GM19239 (cell line): ENCODE measurements at regions not wholly inside any gene's neighbourhood (a gene's known extent, or its start where the extent isn't known, plus 50 kb on each side); places are given as distances from the start of the nearest gene placed in this dataset.

Experiments used
- DNase-seq: peaks from one replicate; pipeline ENCODE4 v3.0.0; 2011; ENCODE audit warnings: low spot score; ENCODE audit not compliant: insufficient read length
- FAIRE-seq: peaks from 2 replicates; lab custom pipeline; 2011; peaks lifted over from hg19 to GRCh38; lab: Jason Lieb, UNC

DNA sequence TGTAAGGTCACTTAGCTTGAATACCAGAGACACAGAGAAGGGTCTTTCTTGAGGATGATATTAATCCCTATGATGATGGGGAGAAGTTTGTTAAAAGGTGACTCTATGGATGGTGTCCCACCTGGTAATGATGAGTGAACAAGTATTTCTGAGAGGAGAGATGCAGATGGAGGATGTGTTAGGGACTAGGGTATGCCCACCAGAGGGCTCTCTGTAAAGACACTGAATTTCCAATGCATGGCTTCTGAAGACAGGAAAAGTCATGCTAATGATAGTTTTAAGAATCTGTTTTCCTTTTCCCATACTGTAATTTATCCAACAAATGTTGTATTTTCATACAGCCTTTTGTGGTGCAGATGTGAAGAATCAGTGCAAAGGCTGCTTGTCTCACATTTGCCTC lies 1250.9 kb upstream of the CELF2 start:
- no peak for DNase-seq
- no peak for FAIRE-seq

DNA sequence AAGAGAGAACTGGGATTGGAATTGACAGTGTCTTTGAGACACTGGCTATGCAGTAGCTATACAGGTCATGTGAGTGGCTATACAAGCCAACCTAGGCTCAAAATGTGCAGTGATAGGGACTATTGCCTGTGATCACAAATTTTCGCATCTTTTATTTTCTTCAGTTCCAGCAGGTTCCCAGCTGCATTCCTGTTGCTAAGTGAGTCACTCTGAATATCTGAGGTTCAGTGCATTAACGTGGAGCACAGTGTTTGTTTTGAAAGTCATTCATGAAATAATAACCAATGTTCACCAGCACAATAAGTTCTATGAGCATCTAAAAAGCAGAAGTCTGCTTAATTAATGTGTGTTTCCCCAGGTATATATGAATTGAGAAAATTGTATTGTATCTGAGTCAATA lies 1236.0 kb upstream of the CELF2 start:
- DNase-seq (no peak), FAIRE-seq (no peak)

DNA sequence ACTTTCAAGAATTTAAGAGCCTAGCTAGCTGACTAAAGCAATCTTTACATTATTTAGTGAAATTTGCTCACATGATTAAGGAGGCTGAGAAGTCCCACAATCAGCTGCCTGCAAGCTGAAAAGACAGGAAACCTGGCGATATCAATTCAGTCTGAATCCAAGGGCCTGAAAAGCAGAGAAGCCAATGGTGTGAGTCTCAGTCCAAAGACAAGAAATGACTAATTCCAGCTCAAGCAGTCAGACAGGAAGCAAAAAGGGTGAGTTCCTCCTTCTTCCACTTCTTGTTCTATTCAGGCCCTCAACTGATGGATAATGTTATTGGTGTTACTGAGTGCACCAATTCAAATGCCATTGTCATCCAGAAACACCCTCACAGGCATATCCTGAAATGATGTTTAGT lies 1231.6 kb upstream of the CELF2 start:
- no peak for FAIRE-seq
- DNase-seq: no peak

DNA sequence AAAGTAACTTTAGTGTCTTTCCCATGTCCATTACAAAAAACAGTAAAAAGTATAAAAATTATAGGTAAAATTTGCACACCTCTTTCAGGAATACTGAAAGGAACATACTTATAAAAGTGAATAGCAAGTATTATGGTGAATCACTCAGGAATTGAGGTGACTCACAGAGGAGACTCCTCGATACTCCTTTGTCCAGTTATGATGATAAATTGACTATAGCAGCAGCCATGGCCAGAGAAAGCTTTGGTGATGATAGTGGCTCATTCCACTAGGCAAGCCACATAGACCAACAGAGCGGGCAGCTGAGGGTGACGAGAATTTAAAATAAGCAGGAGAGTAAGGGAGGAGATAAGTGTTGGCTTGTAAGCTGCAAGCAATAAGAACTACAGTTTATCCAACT lies 1231.1 kb upstream of the CELF2 start:
- no peak for FAIRE-seq

DNA sequence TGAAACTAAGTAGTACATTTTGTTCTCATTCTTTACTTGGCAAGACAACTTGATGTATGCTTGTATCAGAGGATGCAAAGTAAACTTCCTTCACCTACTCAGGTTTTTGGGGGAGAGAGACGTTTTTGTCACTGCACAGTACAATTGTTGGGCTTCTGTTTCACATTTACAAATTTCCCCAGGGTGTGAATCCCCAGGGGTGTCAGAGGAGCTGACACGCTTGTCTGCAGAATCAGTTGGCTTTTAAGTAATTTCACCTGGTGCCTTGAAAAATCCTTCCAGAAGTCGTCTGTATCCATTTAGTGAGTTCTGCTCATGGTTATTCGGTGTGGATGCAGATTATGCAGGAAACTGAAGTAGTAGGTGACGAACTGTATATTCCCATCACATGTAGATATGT lies 1227.7 kb upstream of the CELF2 start:
- DNase-seq: no peak
- FAIRE-seq: no peak

More for the DNA sequence above, 1231.1 kb upstream of the CELF2 start:
- no peak for DNase-seq

DNA sequence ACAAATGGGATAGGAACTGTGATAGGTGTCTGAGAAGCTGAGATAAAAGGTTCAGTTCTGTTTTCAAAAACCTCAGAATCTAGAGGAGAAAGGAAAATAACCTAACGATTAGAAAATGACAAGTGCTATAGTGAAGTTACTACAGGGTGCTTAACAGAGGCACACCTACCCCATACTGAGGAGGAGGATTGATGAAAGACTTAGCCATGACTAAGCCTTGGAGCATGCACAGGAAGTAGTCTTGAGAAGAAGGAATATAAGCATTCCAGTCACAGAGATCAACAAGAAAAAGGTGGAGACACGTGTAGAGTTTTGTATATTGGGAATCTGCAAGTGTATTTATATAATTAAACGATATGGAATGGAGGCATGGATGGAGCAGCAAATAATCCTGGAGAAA lies 1225.5 kb upstream of the CELF2 start:
- no peak for FAIRE-seq
- no peak for DNase-seq

DNA sequence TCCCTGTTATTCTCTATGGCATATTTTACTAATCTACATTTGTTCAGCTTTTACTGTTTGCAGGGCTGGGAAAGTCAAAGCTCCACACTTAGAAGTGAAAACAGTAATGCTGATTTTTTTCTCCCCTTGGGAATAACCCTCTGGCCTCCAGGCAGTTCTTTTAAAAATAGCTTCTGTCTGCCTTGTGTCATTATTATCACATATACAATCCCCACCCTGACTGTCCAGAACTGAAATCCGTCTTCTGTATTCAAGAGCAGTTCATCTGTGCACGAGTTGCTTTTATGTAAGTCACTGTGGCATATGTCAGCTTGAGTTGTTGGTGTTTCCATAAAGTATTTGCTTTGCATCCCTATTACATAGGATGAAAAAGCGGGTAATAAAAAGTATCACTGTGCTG lies 1221.1 kb upstream of the CELF2 start:
- no peak for DNase-seq
- FAIRE-seq: no peak

DNA sequence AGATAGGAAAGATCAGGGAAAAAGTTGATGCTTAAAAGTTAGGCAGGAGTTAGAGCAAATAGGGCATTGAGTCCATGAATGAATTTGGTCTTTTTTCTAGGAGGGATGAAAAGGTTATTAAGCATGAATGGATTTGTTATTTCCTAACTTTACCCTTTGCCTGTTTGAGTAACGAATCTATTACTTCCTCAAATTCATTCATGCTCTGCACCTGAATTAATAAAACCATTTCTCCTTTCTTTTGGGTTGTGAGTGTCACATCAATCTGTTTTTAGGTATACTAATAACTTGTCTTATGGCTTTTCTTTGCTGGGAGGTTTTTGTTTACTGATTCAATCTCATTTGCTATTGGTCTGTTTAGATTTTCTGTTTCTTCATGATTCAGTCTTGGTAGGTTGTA lies 1217.7 kb upstream of the CELF2 start:
- DNase-seq: no peak
- no peak for FAIRE-seq

DNA sequence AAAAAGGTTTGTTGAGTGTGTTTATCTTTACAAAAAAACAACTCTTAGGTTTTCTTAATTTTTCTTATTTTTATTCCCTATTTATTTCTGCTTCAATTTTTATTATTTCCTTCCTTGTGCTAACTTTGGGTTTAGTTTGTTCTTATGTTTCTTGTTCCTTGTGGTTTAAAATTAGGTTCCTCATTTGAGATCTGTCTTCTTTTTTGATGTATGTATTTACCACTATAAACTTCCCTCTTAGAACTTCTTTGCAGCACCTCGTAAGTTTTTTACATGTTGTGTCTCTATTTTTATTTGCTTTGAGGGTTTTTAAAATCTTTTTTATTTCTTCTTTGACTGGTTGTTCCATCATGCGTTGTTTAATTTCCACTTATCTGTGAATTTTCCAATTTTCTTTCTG lies 1217.1 kb upstream of the CELF2 start:
- no peak for FAIRE-seq
- no peak for DNase-seq

DNA sequence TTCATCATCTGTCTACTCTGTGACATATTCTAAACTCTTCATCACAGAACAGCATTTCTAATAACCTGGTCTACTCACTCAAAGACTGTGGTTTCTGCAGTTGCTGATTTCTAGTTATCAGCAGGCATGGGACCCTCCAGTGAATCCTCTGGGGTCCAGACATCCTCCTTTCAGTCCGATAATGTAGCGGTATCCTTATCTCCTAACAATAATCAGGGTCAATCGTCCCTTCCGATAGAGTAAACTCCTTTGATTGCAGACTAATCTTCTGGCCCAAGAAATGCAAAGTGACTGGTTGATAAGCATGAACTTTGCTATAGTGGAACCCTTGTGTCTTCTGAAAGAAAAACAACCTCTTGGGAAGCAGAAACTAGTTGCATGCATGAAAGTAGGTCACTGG lies 1209.8 kb upstream of the CELF2 start:
- FAIRE-seq (no peak), DNase-seq (no peak)

DNA sequence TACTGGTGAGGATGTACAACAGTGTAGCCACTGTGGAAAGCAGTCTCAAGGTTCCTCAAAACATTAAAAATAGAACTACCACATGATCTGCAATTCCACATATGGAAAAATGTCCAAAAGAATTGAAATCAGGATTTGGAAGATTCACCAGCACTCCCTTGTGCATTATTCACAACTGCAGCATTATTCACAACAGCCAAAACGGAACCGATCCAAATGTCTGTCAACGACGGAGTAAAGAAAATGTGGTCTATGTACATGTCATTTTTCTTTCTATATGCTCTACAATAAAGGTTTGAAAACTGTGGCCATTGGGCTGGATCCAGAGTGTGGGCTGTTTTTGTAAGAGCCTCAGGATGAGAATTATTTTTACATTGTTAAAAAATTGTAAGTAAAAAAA lies 1206.1 kb upstream of the CELF2 start:
- DNase-seq: no peak
- FAIRE-seq: no peak

DNA sequence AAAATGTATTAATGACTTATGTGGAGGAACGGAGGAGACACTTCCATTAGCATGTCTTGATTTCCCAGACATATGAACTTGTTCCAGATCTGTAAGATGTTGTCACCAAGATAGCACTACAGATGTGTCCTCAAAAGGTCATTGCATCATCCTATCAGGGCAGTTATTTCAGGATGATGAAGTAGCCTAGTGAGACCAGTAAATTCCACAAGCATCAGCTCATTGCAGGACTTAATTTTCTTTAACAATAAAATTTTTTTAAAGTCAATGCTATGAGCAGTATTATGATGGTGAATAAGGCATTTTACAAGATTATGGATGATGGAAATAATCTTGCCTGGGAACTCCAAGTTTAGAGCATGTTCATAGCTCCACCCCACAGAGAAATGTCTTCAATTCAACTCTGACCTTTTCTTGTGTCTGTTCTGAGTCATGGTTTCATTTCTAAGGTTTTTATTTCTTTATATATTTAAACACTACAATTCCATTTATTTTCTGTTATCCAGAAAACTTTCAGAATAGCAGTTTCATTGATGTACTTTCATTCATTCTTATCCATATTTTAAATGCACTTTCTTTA lies 1203.3 kb upstream of the CELF2 start:
- DNase-seq: no peak
- FAIRE-seq: no peak

DNA sequence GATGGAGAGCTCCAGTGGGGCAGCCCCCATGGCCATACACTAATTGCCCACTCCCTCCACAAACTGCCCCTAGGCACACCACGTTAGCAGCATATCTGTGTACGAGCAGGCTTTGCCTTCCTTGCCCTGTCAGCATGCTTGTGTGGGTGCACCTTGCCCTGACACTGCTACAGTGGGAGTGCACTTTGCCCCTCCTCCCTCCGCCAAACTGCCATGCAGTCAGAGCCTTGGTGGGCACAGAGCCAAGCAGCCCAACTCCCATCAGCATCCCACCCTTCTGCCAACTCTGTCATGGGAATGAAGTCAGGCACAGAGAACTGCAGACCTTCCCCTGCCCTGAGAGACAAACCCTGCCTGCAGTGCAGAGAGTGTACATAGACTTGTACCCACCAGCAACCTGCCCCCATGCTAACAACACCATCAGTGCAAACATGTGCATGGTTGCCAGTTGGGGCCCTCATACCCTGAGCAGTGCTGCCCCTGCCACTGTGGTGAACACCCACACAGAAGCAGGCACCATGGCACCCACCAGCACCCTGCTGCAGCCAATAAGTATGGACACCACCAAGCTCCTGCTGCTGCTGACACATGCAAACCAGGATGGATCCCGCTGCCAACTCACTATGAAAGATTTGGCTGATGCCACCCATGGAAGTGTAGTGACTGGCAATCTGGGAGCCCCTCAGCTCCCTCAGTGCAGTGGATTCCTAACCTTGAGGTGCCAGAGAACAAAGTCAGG lies 1197.7 kb upstream of the CELF2 start:
- DNase-seq (no peak), FAIRE-seq (no peak)

DNA sequence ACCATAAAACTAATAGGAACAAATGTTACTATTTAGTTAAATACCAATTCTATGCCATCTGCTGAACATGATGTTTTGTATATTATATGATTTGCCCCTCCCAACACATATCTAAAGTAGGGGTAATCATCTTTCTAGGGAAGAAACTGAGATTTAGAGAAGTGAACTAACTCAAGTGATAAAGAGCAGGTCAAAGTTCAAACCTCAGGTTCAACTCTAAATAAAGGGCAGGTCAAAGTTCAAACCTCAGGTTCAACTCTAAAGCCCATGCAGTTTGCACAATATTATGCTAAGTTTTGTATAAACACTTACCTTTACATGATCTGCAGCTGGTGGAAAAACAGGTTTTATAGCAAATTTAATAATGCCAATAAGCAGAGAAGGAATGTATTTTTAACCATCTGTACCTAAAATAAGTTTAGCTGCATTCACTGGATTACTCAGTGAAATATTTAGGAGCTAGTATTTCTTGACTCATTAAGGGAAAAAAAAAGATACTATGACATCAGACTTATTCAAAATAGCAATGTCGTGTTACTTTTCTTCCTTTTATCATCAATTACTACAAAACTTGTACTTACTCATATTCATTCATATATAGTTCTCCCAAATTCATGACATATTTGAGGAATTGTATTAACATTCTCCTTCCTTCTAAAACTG lies 1194.3 kb upstream of the CELF2 start:
- DNase-seq: no peak

DNA sequence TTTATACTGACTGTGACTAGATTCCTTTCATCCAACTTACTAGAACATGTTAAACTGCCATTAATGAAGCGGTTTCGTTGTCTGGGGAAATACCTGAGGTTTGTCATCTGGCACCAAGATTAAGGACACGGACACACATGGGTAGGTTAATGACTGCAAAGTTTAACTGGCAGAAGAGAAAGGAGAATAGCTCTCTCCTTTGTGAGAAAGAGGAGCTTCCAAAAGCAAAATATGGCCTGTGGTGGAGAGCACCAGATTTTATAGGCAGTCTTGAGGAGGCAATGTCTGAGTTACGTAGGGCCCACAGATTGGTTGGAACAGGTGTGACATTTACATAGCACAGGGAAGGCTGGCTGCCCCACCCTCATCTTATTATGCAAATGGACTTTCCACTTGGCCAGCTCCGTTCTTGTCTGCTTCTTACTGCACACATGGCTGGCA lies 1193.0 kb upstream of the CELF2 start:
- no peak for DNase-seq
- FAIRE-seq: no peak

More for the DNA sequence above, 1194.3 kb upstream of the CELF2 start:
- FAIRE-seq: no peak

DNA sequence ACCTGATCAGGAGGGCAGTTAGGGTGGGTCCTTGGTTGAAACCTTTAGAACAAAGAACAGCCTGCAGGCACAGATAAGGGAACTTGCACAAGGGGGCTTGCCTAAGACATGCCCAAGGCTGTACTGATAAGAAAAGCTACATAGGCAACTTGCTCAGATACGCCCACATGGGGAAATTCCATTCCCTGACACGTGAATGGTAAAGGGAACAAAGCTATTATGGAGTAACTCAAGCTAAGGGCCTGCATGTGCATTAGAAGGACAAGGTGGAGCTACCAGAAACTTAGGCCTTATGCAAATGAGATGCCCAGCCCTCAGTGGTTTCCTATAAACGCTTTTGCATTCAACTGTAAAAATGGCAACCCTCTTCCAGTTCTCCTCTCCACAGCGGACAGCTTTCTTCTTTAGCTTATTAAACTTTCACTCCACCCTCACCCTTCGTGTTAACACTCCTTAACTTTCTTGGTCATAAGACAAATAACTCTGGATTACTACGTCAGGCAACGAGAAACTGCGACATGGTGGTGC lies 1192.1 kb upstream of the CELF2 start:
- FAIRE-seq (no peak), DNase-seq (no peak)

DNA sequence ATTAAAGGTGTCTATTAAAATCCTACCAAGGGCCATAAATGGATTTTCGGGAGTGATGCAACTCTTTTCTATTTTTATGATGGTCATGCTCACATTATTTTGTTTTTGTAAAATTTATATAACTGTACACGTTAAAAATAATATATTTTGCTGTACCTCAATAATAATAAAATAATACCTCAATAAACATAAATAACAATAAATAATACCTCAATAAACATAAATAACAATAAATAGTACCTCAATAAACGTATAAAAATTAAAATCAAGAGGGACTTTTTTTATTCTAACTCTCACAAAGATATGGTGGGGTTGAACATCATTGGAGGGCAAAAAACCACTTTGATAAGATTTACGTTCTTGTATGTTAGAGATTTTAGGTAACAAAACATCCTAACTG lies 1189.6 kb upstream of the CELF2 start:
- FAIRE-seq: no peak
- DNase-seq: no peak

DNA sequence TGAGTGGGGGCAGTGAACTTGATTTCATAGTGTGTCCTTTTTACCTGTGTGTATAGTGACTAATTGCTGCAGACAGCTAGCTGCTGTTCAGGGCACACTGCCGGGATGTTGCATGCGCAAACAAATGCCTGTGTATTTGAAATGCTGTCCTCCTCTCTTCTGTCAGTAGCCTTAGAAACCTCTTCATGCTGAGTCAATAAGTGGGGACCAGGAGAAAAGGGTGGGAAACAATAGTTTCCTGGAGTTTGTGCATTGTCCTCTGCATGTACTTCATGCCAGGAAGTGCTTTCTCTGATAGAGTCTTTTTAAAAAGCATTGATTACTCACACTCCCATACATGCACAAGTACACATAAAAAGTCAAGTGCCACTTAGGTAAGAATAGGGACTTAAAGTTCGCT lies 1183.7 kb upstream of the CELF2 start:
- no peak for FAIRE-seq
- DNase-seq: no peak

DNA sequence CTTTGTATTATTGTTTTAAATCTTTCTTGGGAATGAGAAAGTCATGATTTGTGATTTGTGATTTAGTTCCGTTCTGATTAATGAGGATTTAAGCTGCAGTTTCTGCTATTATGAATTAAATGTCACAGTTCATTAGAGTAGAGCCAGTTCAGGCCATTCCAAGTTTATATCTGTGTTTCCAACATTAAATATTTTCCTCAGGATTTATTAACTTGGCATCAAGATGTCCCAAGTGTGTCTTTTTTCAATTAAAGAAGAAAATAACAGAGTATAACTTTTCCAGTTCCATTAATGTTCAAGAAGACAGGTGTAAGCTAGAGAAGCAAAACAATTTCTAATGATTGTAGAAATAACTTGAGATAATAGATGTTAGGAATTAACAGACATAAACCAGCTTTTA lies 1183.2 kb upstream of the CELF2 start:
- DNase-seq: no peak
- FAIRE-seq: no peak

DNA sequence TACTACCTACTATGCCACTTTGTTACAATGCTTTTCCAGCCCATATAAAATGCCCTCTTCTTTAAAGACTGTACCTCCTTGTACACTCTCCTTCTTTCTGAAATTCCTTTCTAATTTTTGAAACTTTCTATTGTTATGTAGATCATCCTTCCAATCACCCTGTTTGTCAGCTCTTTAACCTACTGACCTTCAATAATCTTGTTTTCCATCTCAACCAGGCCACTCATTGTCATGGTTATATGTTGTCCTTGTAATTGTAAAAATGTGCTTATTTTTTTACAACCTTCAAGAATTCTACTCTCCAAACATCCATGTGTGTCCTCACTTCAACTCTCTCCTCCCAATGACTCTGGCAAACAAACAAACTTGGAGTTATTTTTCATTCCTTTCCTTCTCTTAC lies 1172.6 kb upstream of the CELF2 start:
- FAIRE-seq (no peak), DNase-seq (no peak)

DNA sequence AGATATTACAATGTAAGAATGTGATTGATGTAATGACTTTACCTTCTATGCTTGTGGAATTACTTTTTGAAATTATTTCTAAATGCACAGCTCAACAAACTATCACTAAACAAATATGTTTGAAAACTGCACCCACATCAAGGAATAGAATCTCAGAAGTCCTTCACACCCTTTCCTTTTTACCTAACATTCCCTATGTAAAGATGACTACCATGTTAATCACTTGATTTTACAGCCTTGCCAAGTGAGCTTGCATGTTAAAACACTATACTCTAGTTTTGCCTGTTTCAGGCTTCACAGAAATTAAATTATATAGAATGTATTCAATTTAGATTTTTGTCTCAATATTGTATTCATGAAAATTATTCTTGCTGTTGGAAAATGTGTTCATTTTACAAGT lies 1169.4 kb upstream of the CELF2 start:
- DNase-seq: no peak
- FAIRE-seq: no peak
